DND-41 (cell line): ENCODE measurements at regions not wholly inside any gene's neighbourhood (a gene's known extent, or its start where the extent isn't known, plus 50 kb on each side); places are given as distances from the start of the nearest gene placed in this dataset.

Source experiments
- ATAC-seq: fragments of 200-7000 bp; cut with Tn5 transposase; 3 replicates; pipeline ENCODE4 v1.9.1; 2021; ENCODE audit warnings: low read depth; ENCODE audit not compliant: insufficient read depth
- DNase-seq: peaks from one replicate; pipeline ENCODE4 v3.0.0-alpha.2; 2020
- H2AFZ ChIP-seq: 2 replicates; pipeline ENCODE4 v1.6.0; 2012; ENCODE audit warnings: low read depth, low read length
- H3K27ac ChIP-seq: 2 replicates; pipeline ENCODE4 v1.5.1; 2012; ENCODE audit warnings: low read length, inconsistent platforms
- H3K27me3 ChIP-seq: fragments of 200-600 bp; sonication (generic); 2 replicates; pipeline ENCODE4 v1.6.0; 2012; ENCODE audit warnings: low read length, mild to moderate bottlenecking, inconsistent platforms; ENCODE audit not compliant: insufficient read depth, poor library complexity
- H3K36me3 ChIP-seq: 2 replicates; pipeline ENCODE4 v1.5.1; 2012; ENCODE audit warnings: low read length, inconsistent platforms; ENCODE audit not compliant: insufficient read depth
- H3K4me1 ChIP-seq: 2 replicates; pipeline ENCODE4 v1.5.1; 2012; ENCODE audit warnings: mild to moderate bottlenecking, low read length; ENCODE audit not compliant: insufficient read depth
- H3K4me2 ChIP-seq: 2 replicates; pipeline ENCODE4 v1.6.0; 2012; ENCODE audit warnings: mild to moderate bottlenecking, moderate library complexity, low read length, inconsistent platforms; ENCODE audit not compliant: insufficient read depth
- H3K4me3 ChIP-seq, 2 experiments: fragments of 200-600 bp in 1 of 2; shearing (Covaris generic) in 1 of 2; 2 replicates each; pipeline ENCODE4 v1.5.1; 2012 to 2016; ENCODE audit warnings: inconsistent platforms in 2 of 2, low read length in 2 of 2, mild to moderate bottlenecking in 2 of 2, low read depth in 1 of 2, moderate library complexity in 1 of 2
- H3K79me2 ChIP-seq: 2 replicates; pipeline ENCODE4 v1.6.0; 2012; ENCODE audit warnings: low read length, inconsistent platforms; ENCODE audit not compliant: insufficient read depth
- H3K9ac ChIP-seq: 2 replicates; pipeline ENCODE4 v1.6.0; 2012; ENCODE audit warnings: low read depth, mild to moderate bottlenecking, inconsistent platforms, low read length, moderate library complexity
- H3K9me3 ChIP-seq: 2 replicates; pipeline ENCODE4 v1.5.1; 2012; ENCODE audit warnings: low read length, moderate library complexity, mild to moderate bottlenecking, inconsistent platforms; ENCODE audit not compliant: insufficient read depth, severe bottlenecking
- H4K20me1 ChIP-seq: 2 replicates; pipeline ENCODE4 v1.6.0; 2012; ENCODE audit warnings: low read length; ENCODE audit not compliant: insufficient read depth
- CTCF ChIP-seq: IDR thresholded peaks from 2 replicates; pipeline ENCODE4 v1.5.1; 2012; ENCODE audit warnings: borderline replicate concordance, low read length, moderate library complexity, mild to moderate bottlenecking; ENCODE audit not compliant: poor library complexity, severe bottlenecking; ENCODE audit errors: extremely low read depth
- EZH2 ChIP-seq: IDR thresholded peaks from 3 replicates; pipeline ENCODE4 v1.6.1; 2012; ENCODE audit warnings: borderline replicate concordance, low read depth, mild to moderate bottlenecking, moderate library complexity, low read length, inconsistent platforms; ENCODE audit not compliant: severe bottlenecking

- no peak overlapping the region for H3K4me2 ChIP-seq
- no peaks in the 10 kb centered on the region for H3K27me3 ChIP-seq
- DNase-seq (no peak), ATAC-seq (no peak)
- TF ChIP-seq CTCF (no peak), EZH2 (no peak)
- H3K9ac ChIP-seq: no peak overlapping the region
- no peaks in the 10 kb centered on the region for H4K20me1 ChIP-seq
- no peaks in the 10 kb centered on the region for H3K36me3 ChIP-seq
- no peaks in the 10 kb centered on the region for H3K79me2 ChIP-seq
- H3K4me3 ChIP-seq: no peak overlapping the region
- no peak overlapping the region for H2AFZ ChIP-seq
- H3K9me3 ChIP-seq: no peaks in the 10 kb centered on the region
- no peak overlapping the region for H3K27ac ChIP-seq
- no peaks in the 10 kb centered on the region for H3K4me1 ChIP-seq
These were observed 280.9 kb upstream of the FZD8 start for GRCh38 chr10:35922876-35923600.

- Histone ChIP-seq H3K36me3 (no peaks in the 10 kb centered on the region), H3K27me3 (no peaks in the 10 kb centered on the region), H3K9ac (no peak overlapping the region), H3K27ac (no peak overlapping the region), H3K4me2 (no peak overlapping the region), H3K79me2 (no peaks in the 10 kb centered on the region), H4K20me1 (no peaks in the 10 kb centered on the region), H3K4me3 (no peak overlapping the region), H3K9me3 (no peaks in the 10 kb centered on the region), H3K4me1 (no peaks in the 10 kb centered on the region), H2AFZ (no peak overlapping the region)
- DNase-seq (no peak), ATAC-seq (no peak)
- TF ChIP-seq CTCF: no peak
- TF ChIP-seq EZH2: no peak
These were observed 279.8 kb upstream of the FZD8 start for GRCh38 chr10:35921866-35922350.

- Histone ChIP-seq H3K27ac (no peak overlapping the region), H2AFZ (no peak overlapping the region), H3K4me2 (no peak overlapping the region), H3K9me3 (no peaks in the 10 kb centered on the region), H3K79me2 (no peaks in the 10 kb centered on the region), H3K27me3 (no peaks in the 10 kb centered on the region), H3K4me3 (no peak overlapping the region), H3K9ac (no peak overlapping the region), H3K36me3 (no peaks in the 10 kb centered on the region), H4K20me1 (no peaks in the 10 kb centered on the region), H3K4me1 (no peaks in the 10 kb centered on the region)
- DNase-seq: no peak
- TF ChIP-seq EZH2 (no peak), CTCF (no peak)
- ATAC-seq: no peak
These were observed 274.7 kb upstream of the FZD8 start for GRCh38 chr10:35916791-35917190.

- Histone ChIP-seq H3K9me3 (no peaks in the 10 kb centered on the region), H3K9ac (no peak overlapping the region), H3K36me3 (no peaks in the 10 kb centered on the region), H3K79me2 (no peaks in the 10 kb centered on the region), H3K27me3 (no peaks in the 10 kb centered on the region), H3K4me3 (no peak overlapping the region), H4K20me1 (no peaks in the 10 kb centered on the region), H3K4me1 (no peaks in the 10 kb centered on the region), H3K27ac (no peak overlapping the region), H3K4me2 (no peak overlapping the region), H2AFZ (no peak overlapping the region)
- TF ChIP-seq CTCF: no peak
- no peak for TF ChIP-seq EZH2
- DNase-seq (no peak), ATAC-seq (no peak)
These were observed 271.5 kb upstream of the FZD8 start for GRCh38 chr10:35913628-35914027.
